ENCODE measurements at regions not wholly inside any gene's neighbourhood (a gene's known extent, or its start where the extent isn't known, plus 50 kb on each side); places are given as distances from the start of the nearest gene placed in this dataset.

DNA sequence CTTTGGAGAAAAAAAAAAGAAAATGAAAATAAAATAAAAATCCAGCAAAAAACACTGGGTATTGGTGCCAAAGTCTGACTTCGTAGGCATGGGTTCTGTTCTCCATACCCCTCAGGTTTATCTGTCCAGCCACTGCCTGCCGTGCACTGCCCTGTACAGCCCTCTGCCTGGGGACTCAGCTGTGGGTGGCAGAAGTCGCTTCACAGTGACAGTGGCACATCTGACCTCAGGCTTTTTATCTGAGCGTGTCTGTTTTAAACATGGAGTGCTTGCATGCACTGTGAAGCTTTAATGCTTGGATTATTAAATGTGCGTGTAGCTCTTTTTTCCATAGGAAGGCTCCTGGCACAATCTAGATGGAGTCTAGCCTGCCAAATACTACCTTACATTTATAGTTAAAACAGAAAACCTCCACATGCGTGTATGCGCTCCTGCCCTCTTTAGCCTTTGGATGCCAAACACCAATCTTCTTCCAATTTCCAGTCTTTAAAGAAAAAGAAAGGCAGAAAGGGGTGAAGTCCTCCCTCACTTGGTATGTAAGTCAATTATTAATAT lies 375.5 kb downstream of the UTRN start:
- Histone ChIP-seq H3K9ac (ENCODE audit: low read length) (no peak overlapping the region), H3K9me3 (ENCODE audit: control extremely low read depth in 1 of 3, control insufficient read depth in 2 of 3, insufficient read depth in 1 of 3, low read length in 2 of 3) (no peaks in the 10 kb centered on the region), H2AFZ (ENCODE audit: insufficient read depth, low read depth, low read length, poor library complexity, severe bottlenecking) (no peak overlapping the region), H3K4me1 (ENCODE audit: control insufficient read depth in 2 of 2, insufficient read depth in 2 of 2, low read length in 2 of 2) (peaks cover 27 to 37% of the 10 kb centered on the region in 2 donors), H4K20me1 (ENCODE audit: control insufficient read depth, insufficient read depth, low read length, poor library complexity, severe bottlenecking) (peaks cover 16% of the 10 kb centered on the region), H3K79me2 (ENCODE audit: control insufficient read depth, insufficient read depth, low read length) (peaks cover 80% of the 10 kb centered on the region), H3K36me3 (replicated peaks in 1 of 2; ENCODE audit: control extremely low read depth in 1 of 2, control insufficient read depth in 1 of 2, extremely low read depth in 1 of 2, insufficient read depth in 2 of 2, low read length in 1 of 2) (peaks cover 0 to 4% of the 10 kb centered on the region in 2 experiments), H3K27ac (ENCODE audit: low read length in 2 of 2) (no peak overlapping the region), H3K27me3 (replicated peaks in 1 of 4; ENCODE audit: control extremely low read depth in 1 of 4, control insufficient read depth in 3 of 4, insufficient read depth in 4 of 4, low read length in 3 of 4) (no peaks in the 10 kb centered on the region), H3K4me2 (replicated peaks; ENCODE audit: low read depth, low read length, poor library complexity, severe bottlenecking) (no peak overlapping the region), H3K4me3 (ENCODE audit: control extremely low read depth in 1 of 5, extremely low read depth in 1 of 5, insufficient read depth in 1 of 5, low read depth in 2 of 5, low read length in 4 of 5) (no peak overlapping the region)
- WGBS (ENCODE audit: insufficient coverage) = 87% methylated on average over 3 of the region's 7 CpGs
- H3K4me1 Mint-ChIP-seq = peaks cover 66% of the 10 kb centered on the region
- TF ChIP-seq EZH2 (IDR thresholded peaks at IDR 0.05; ENCODE audit: borderline replicate concordance, insufficient read depth, low read depth, low read length, poor library complexity, severe bottlenecking) (no peak), CTCF (IDR thresholded peaks at IDR 0.05) (no peak)
- POLR2A ChIA-PET = no interaction called here
- no peak overlapping the region for H3K27ac Mint-ChIP-seq
- no peaks in the 10 kb centered on the region for H3K9me3 Mint-ChIP-seq (ENCODE audit: insufficient read depth)
- intact Hi-C loops (cut with micrococcal nuclease) = no loop called here
- CTCF ChIA-PET = no interaction called here
- ATAC-seq (ENCODE audit: low read depth) (no peak), DNase-seq (no peak)
- H3K4me3 Mint-ChIP-seq = peak overlapping the region; percentile 44
- no peaks in the 10 kb centered on the region for H3K27me3 Mint-ChIP-seq

DNA sequence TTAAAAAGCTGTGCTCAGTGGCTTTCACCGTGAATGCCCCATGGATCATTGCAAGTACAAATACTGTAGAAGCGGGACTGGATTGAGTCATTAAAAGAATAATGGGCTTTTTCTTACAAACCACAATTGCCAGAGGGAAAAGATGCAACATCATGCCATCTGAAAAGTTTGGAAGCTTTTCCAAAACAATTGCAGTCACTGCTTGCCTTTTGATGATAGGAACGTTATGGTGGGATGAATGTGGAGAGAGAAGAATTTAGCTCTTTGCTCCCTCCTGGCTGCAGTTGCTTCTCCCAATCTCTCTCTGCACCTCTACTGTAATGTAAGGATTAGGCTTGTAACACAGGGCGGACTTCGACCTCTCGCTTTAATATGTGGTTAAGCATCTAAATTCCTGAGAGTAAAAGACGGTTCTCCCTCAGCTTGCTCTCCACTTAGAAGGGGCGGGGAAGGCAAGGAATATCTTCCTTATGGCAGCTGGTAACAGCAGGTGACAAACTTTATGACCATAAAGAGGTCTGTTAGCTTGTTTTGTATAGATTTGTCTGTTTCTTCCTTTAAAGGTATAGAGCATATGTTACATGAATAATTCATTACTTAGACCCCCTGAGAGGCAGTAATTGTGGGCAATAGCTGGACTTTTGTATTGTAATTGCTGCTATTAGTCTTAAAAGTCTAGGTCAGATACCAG lies 376.1 kb downstream of the UTRN start:
- DNase-seq (no peak), ATAC-seq (ENCODE audit: low read depth) (no peak)
- Mint-ChIP-seq H3K4me1 (peaks cover 65% of the 10 kb centered on the region), H3K27ac (no peak overlapping the region), H3K4me3 (no peak overlapping the region), H3K27me3 (no peaks in the 10 kb centered on the region), H3K9me3 (ENCODE audit: insufficient read depth) (no peaks in the 10 kb centered on the region)
- H3K27me3 ChIP-seq (replicated peaks in 1 of 4; ENCODE audit: control extremely low read depth in 1 of 4, control insufficient read depth in 3 of 4, insufficient read depth in 4 of 4, low read length in 3 of 4) = no peaks in the 10 kb centered on the region
- H3K9ac ChIP-seq (ENCODE audit: low read length) = no peak overlapping the region
- H3K4me2 ChIP-seq (replicated peaks; ENCODE audit: low read depth, low read length, poor library complexity, severe bottlenecking) = no peak overlapping the region
- CTCF ChIA-PET = no interaction called here
- no peak overlapping the region for H2AFZ ChIP-seq (ENCODE audit: insufficient read depth, low read depth, low read length, poor library complexity, severe bottlenecking)
- peaks cover 22% of the 10 kb centered on the region for H4K20me1 ChIP-seq (ENCODE audit: control insufficient read depth, insufficient read depth, low read length, poor library complexity, severe bottlenecking)
- peaks cover 33 to 41% of the 10 kb centered on the region in 2 donors for H3K4me1 ChIP-seq (ENCODE audit: control insufficient read depth in 2 of 2, insufficient read depth in 2 of 2, low read length in 2 of 2)
- TF ChIP-seq EZH2 (IDR thresholded peaks at IDR 0.05; ENCODE audit: borderline replicate concordance, insufficient read depth, low read depth, low read length, poor library complexity, severe bottlenecking) (no peak), CTCF (IDR thresholded peaks at IDR 0.05) (no peak)
- H3K36me3 ChIP-seq (replicated peaks in 1 of 2; ENCODE audit: control extremely low read depth in 1 of 2, control insufficient read depth in 1 of 2, extremely low read depth in 1 of 2, insufficient read depth in 2 of 2, low read length in 1 of 2) = peaks cover 0 to 4% of the 10 kb centered on the region in 2 experiments
- no peaks in the 10 kb centered on the region for H3K9me3 ChIP-seq (ENCODE audit: control extremely low read depth in 1 of 3, control insufficient read depth in 2 of 3, insufficient read depth in 1 of 3, low read length in 2 of 3)
- H3K79me2 ChIP-seq (ENCODE audit: control insufficient read depth, insufficient read depth, low read length) = peaks cover 80% of the 10 kb centered on the region
- H3K27ac ChIP-seq (ENCODE audit: low read length in 2 of 2) = no peak overlapping the region
- intact Hi-C loops (cut with micrococcal nuclease) = no loop called here
- POLR2A ChIA-PET = no interaction called here
- WGBS (ENCODE audit: insufficient coverage) = no CpG with 5 or more reads among the region's 8 CpGs
- H3K4me3 ChIP-seq (ENCODE audit: control extremely low read depth in 1 of 5, extremely low read depth in 1 of 5, insufficient read depth in 1 of 5, low read depth in 2 of 5, low read length in 4 of 5) = no peak overlapping the region
